ENCODE measurements at regions not wholly inside any gene's neighbourhood (a gene's known extent, or its start where the extent isn't known, plus 50 kb on each side); places are given as distances from the start of the nearest gene placed in this dataset.

DNA sequence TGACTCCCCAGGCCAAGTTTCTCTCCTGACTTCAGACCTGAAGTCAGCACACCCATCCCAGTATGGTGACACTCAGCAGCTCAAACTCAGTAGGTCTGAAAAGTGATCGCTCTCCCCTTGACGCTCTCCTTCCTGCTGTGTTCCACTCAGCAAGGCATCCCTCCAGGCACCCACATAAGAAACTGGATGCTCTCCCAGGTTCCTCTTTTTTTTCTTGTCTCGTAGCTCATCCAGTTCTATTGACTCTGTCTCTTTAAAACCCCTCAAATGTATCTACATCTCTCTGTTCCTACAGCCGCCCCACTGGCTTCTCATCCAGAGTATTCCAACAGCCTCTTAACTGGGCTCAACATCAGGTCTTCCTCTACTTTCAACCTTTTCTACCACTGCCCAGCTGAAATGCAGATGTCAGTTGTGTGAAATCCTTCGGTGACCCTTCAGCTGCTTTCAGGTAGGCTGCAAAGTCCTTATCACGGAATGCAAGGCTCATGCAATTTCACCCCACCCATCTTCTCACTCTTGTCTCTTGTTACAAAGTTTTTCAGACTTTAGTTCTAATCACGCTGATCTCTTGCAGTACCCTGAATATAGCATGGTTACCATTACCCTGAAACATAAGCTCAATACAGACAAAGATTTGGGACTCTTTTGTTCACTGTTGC is 286.2 kb upstream of the POU3F1 start:
- Histone ChIP-seq H3K4me1 (ENCODE audit: control insufficient read depth in 3 of 3, insufficient read depth in 3 of 3, low read length in 3 of 3) (no peaks in the 10 kb centered on the region), H3K27me3 (ENCODE audit: control insufficient read depth in 3 of 3, insufficient read depth in 3 of 3, low read length in 3 of 3) (peaks cover 18 to 47% (median 43%) of the 10 kb centered on the region in 3 donors), H3K9me3 (ENCODE audit: control insufficient read depth in 3 of 3, low read length in 3 of 3) (no peaks in the 10 kb centered on the region), H3K4me3 (ENCODE audit: low read length in 3 of 3) (no peak overlapping the region), H3K36me3 (ENCODE audit: control insufficient read depth in 3 of 3, insufficient read depth in 3 of 3, low read length in 3 of 3) (no peaks in the 10 kb centered on the region), H3K27ac (ENCODE audit: low read depth, low read length) (no peak overlapping the region), H3K9ac (ENCODE audit: low read depth in 1 of 3, low read length in 3 of 3) (no peak overlapping the region)

DNA sequence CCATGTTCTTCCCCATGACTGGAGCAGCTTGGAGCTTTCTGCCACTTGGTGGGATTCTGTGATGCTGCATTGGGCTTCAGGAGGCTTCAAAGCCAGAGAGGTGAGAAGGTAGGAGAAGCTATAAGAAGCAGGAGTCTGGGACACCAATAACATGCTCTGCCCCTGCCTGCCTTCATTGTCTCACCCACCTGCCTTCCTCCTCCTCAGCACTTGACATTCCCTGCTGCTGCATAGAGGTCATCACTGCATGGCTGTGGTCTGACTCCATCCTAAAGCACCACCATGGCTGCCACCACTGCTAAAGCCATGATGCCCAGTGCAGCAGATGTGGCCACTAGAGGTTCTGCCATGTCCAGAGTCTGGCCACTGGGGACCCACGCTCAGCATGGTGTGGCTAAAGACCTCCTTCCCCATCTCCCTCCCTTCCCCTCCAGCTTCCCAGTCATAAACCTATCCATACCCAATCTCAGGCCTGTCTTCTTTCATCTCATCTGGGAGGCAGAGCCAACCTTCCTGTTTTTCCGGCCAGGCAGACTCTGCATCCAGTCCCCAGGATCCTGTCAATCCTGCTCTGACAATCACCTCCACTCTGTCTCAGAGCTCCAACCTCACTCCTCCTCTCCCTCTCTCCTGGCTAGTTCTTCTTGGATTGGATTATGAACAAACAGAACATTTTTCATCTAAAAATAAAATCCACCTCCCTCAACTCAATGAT is 285.1 kb upstream of the POU3F1 start:
- H3K4me1 ChIP-seq (ENCODE audit: control insufficient read depth in 3 of 3, insufficient read depth in 3 of 3, low read length in 3 of 3): no peaks in the 10 kb centered on the region
- no peaks in the 10 kb centered on the region for H3K9me3 ChIP-seq (ENCODE audit: control insufficient read depth in 3 of 3, low read length in 3 of 3)
- H3K9ac ChIP-seq (ENCODE audit: low read depth in 1 of 3, low read length in 3 of 3): no peak overlapping the region
- H3K27me3 ChIP-seq (ENCODE audit: control insufficient read depth in 3 of 3, insufficient read depth in 3 of 3, low read length in 3 of 3): peaks cover 18 to 46% (median 37%) of the 10 kb centered on the region in 3 donors
- no peak overlapping the region for H3K27ac ChIP-seq (ENCODE audit: low read depth, low read length)
- H3K4me3 ChIP-seq (ENCODE audit: low read length in 3 of 3): no peak overlapping the region
- no peaks in the 10 kb centered on the region for H3K36me3 ChIP-seq (ENCODE audit: control insufficient read depth in 3 of 3, insufficient read depth in 3 of 3, low read length in 3 of 3)

DNA sequence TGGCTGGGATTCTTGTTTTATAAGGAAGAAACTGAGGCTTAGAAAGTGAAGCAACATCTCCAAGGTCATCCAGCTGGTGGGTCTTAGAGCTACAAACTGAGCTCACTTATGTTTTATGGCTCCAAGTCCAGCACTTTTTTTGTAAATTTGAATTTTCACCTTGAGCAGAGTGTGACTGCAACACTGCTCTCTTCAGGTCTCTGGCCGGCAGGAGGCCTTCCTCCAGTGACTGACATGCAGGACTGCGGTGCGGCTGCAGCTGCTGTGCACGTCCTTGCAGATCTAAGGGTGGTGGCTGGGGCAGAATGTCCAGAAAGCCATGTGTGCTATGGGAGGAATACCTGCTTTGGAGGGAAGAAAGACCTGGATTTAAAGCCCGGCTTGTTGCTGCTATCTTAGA is 284.2 kb upstream of the POU3F1 start:
- Histone ChIP-seq H3K9ac (ENCODE audit: low read depth in 1 of 3, low read length in 3 of 3) (no peak overlapping the region), H3K27ac (ENCODE audit: low read depth, low read length) (no peak overlapping the region), H3K36me3 (ENCODE audit: control insufficient read depth in 3 of 3, insufficient read depth in 3 of 3, low read length in 3 of 3) (no peaks in the 10 kb centered on the region), H3K4me1 (ENCODE audit: control insufficient read depth in 3 of 3, insufficient read depth in 3 of 3, low read length in 3 of 3) (no peaks in the 10 kb centered on the region), H3K9me3 (ENCODE audit: control insufficient read depth in 3 of 3, low read length in 3 of 3) (no peaks in the 10 kb centered on the region), H3K27me3 (ENCODE audit: control insufficient read depth in 3 of 3, insufficient read depth in 3 of 3, low read length in 3 of 3) (peaks cover 13 to 40% (median 35%) of the 10 kb centered on the region in 3 donors), H3K4me3 (ENCODE audit: low read length in 3 of 3) (no peak overlapping the region)

DNA sequence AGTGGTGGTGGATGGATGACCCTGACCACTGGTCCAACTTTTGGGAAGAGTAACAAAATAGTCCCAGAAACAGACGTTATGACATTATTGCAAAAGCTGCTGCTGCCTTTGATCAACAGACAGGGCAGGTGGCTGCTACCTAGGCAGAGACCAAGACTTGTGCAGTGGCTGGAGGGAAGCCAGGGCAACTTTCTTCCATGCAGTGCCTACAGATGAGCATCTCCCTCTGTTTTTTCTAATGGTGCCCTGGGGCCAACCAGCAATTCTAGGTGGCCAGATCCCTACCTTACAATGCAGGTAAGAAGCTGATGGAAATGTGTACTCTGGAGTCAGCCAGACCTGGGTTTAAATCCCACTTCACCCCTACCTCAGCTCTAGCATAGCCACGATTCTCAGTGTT is 283.1 kb upstream of the POU3F1 start:
- Histone ChIP-seq H3K27me3 (ENCODE audit: control insufficient read depth in 3 of 3, insufficient read depth in 3 of 3, low read length in 3 of 3) (peaks cover 13 to 37% (median 32%) of the 10 kb centered on the region in 3 donors), H3K9me3 (ENCODE audit: control insufficient read depth in 3 of 3, low read length in 3 of 3) (peaks cover 0 to 3% (median 0%) of the 10 kb centered on the region in 3 donors), H3K4me1 (ENCODE audit: control insufficient read depth in 3 of 3, insufficient read depth in 3 of 3, low read length in 3 of 3) (no peaks in the 10 kb centered on the region), H3K36me3 (ENCODE audit: control insufficient read depth in 3 of 3, insufficient read depth in 3 of 3, low read length in 3 of 3) (no peaks in the 10 kb centered on the region), H3K27ac (ENCODE audit: low read depth, low read length) (no peak overlapping the region), H3K9ac (ENCODE audit: low read depth in 1 of 3, low read length in 3 of 3) (no peak overlapping the region), H3K4me3 (ENCODE audit: low read length in 3 of 3) (no peak overlapping the region)

DNA sequence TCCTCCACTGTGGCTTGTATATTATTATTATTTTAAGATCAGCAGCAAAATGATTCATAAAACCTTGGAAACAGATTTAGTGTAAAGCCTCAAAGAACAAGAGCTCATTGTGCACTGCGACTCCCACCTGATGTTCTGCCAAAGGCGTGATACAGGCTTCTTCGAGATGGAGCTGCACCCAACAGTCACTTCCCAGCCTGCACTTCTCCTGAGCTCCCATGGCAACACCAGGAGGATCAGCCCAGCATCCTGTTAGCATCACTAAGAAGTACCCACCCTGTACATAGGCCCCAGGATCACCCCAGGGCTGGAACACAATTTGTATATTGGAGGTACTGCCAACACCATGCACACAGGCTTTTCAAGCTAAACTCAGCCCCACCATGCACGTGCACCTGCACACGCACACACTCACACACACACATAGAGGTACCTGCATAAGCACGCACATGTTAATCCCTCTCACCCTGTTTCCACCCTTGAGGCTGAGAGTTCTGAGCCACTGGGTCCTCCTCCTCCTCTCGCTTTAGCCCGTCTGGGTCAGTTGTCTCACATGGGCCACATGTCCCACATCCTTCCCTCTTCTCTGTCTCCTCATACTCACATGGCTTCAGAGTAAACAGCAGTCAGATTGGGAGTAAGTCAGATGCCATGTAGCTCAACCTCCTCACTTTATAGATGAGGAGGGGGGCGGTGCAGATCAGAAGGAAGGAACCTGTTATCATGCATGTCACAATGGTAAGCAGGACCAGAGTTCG is 281.9 kb upstream of the POU3F1 start:
- no peak overlapping the region for H3K9ac ChIP-seq (ENCODE audit: low read depth in 1 of 3, low read length in 3 of 3)
- H3K4me1 ChIP-seq (ENCODE audit: control insufficient read depth in 3 of 3, insufficient read depth in 3 of 3, low read length in 3 of 3): no peaks in the 10 kb centered on the region
- no peaks in the 10 kb centered on the region for H3K36me3 ChIP-seq (ENCODE audit: control insufficient read depth in 3 of 3, insufficient read depth in 3 of 3, low read length in 3 of 3)
- peaks cover 8 to 25% (median 25%) of the 10 kb centered on the region in 3 donors for H3K27me3 ChIP-seq (ENCODE audit: control insufficient read depth in 3 of 3, insufficient read depth in 3 of 3, low read length in 3 of 3)
- H3K9me3 ChIP-seq (ENCODE audit: control insufficient read depth in 3 of 3, low read length in 3 of 3): peaks cover 0 to 3% (median 0%) of the 10 kb centered on the region in 3 donors
- no peak overlapping the region for H3K4me3 ChIP-seq (ENCODE audit: low read length in 3 of 3)
- H3K27ac ChIP-seq (ENCODE audit: low read depth, low read length): no peak overlapping the region

DNA sequence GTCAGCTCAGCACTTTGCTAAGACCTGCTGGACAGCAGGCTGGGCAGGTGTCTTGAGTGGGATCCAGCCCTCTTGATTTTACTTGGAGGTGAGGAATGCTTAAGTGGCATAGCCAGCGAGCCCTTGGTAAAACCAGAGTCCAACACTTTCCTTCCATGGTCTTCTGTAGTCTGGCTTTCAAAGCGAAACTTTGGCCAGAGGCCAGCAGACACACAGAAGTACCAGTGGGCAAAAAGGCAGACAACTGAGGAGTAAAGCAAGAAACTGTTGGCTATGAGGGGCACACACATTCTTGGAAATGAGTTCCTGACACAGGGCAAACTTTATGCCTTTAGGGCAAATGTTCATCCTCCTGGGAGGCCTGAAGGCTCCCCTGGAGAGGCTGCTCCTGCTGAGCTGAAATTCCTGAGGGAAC is 281.0 kb upstream of the POU3F1 start:
- Histone ChIP-seq H3K9me3 (ENCODE audit: control insufficient read depth in 3 of 3, low read length in 3 of 3) (peaks cover 0 to 3% (median 0%) of the 10 kb centered on the region in 3 donors), H3K27me3 (ENCODE audit: control insufficient read depth in 3 of 3, insufficient read depth in 3 of 3, low read length in 3 of 3) (peaks cover 13 to 22% (median 16%) of the 10 kb centered on the region in 3 donors), H3K4me3 (ENCODE audit: low read length in 3 of 3) (no peak overlapping the region), H3K9ac (ENCODE audit: low read depth in 1 of 3, low read length in 3 of 3) (no peak overlapping the region), H3K27ac (ENCODE audit: low read depth, low read length) (no peak overlapping the region), H3K4me1 (ENCODE audit: control insufficient read depth in 3 of 3, insufficient read depth in 3 of 3, low read length in 3 of 3) (no peaks in the 10 kb centered on the region), H3K36me3 (ENCODE audit: control insufficient read depth in 3 of 3, insufficient read depth in 3 of 3, low read length in 3 of 3) (no peaks in the 10 kb centered on the region)

DNA sequence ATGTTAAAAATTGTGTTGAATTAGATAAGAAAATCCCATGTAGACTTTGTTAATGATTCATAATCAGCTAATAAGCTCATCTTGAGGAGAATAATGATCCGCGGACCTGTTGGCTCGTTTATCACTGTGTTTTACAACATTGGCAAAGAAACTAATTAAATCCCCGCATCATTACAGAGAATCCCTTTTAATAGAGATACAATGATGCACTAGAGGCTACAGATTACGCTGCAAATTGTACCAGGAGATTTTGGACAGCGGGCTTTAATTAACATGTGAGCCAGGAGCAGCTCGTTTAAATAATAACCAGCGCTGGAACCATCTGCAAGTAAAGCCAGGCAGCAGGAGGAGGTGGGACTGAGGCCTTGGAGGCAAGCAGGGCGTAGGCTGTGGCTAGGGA is 280.3 kb upstream of the POU3F1 start:
- no peak overlapping the region for H3K4me3 ChIP-seq (ENCODE audit: low read length in 3 of 3)
- H3K9ac ChIP-seq (ENCODE audit: low read depth in 1 of 3, low read length in 3 of 3): no peak overlapping the region
- H3K27me3 ChIP-seq (ENCODE audit: control insufficient read depth in 3 of 3, insufficient read depth in 3 of 3, low read length in 3 of 3): peaks cover 13 to 21% (median 16%) of the 10 kb centered on the region in 3 donors
- no peaks in the 10 kb centered on the region for H3K36me3 ChIP-seq (ENCODE audit: control insufficient read depth in 3 of 3, insufficient read depth in 3 of 3, low read length in 3 of 3)
- peaks cover 0 to 3% (median 0%) of the 10 kb centered on the region in 3 donors for H3K9me3 ChIP-seq (ENCODE audit: control insufficient read depth in 3 of 3, low read length in 3 of 3)
- no peak overlapping the region for H3K27ac ChIP-seq (ENCODE audit: low read depth, low read length)
- no peaks in the 10 kb centered on the region for H3K4me1 ChIP-seq (ENCODE audit: control insufficient read depth in 3 of 3, insufficient read depth in 3 of 3, low read length in 3 of 3)

DNA sequence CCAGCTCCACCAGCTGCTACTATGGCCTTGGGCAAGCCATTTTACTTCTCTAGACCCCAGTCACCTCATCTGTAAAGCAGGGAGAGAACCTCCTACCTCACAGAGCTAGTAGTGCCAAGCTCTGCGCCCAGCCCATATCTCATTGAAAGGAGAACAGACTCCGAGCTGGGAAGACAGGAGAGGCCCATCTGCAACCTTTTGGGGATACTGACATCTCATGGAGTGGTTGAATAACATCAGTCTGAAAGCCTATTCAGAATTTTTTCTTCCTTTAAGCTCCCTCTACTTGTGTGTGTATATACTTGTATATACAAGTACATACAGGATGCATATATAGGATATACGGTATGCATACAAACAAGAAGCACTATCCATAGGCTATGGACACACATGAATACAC is 279.5 kb upstream of the POU3F1 start:
- Histone ChIP-seq H3K27ac (ENCODE audit: low read depth, low read length) (no peak overlapping the region), H3K4me3 (ENCODE audit: low read length in 3 of 3) (no peak overlapping the region), H3K36me3 (ENCODE audit: control insufficient read depth in 3 of 3, insufficient read depth in 3 of 3, low read length in 3 of 3) (no peaks in the 10 kb centered on the region), H3K9me3 (ENCODE audit: control insufficient read depth in 3 of 3, low read length in 3 of 3) (peaks cover 0 to 3% (median 0%) of the 10 kb centered on the region in 3 donors), H3K9ac (ENCODE audit: low read depth in 1 of 3, low read length in 3 of 3) (no peak overlapping the region), H3K27me3 (ENCODE audit: control insufficient read depth in 3 of 3, insufficient read depth in 3 of 3, low read length in 3 of 3) (peaks cover 12 to 15% (median 14%) of the 10 kb centered on the region in 3 donors), H3K4me1 (ENCODE audit: control insufficient read depth in 3 of 3, insufficient read depth in 3 of 3, low read length in 3 of 3) (no peaks in the 10 kb centered on the region)

DNA sequence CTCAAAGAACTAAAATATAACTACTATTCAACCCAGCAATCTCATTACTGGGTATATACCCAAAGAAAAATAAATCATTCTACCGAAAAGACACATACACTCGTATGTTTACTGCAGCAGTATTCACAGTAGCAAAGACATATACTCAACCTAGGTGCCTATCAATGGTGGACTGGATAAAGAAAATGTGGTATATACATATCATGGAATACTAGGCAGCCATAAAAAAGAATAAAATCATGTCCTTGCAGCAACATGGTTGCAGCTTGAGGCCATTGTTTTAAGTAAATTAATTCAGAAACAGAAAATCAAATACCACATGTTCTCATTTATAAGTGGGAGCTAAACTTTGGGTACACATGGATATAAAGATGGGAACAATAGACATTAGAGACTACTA is 266.2 kb upstream of the POU3F1 start:
- no peak overlapping the region for H3K27ac ChIP-seq (ENCODE audit: low read depth, low read length)
- H3K9me3 ChIP-seq (ENCODE audit: control insufficient read depth in 3 of 3, low read length in 3 of 3): peaks cover 0 to 5% (median 0%) of the 10 kb centered on the region in 3 donors
- no peaks in the 10 kb centered on the region for H3K36me3 ChIP-seq (ENCODE audit: control insufficient read depth in 3 of 3, insufficient read depth in 3 of 3, low read length in 3 of 3)
- no peak overlapping the region for H3K4me3 ChIP-seq (ENCODE audit: low read length in 3 of 3)
- H3K4me1 ChIP-seq (ENCODE audit: control insufficient read depth in 3 of 3, insufficient read depth in 3 of 3, low read length in 3 of 3): no peaks in the 10 kb centered on the region
- H3K27me3 ChIP-seq (ENCODE audit: control insufficient read depth in 3 of 3, insufficient read depth in 3 of 3, low read length in 3 of 3): peaks cover 0 to 8% (median 4%) of the 10 kb centered on the region in 3 donors
- no peak overlapping the region for H3K9ac ChIP-seq (ENCODE audit: low read depth in 1 of 3, low read length in 3 of 3)

DNA sequence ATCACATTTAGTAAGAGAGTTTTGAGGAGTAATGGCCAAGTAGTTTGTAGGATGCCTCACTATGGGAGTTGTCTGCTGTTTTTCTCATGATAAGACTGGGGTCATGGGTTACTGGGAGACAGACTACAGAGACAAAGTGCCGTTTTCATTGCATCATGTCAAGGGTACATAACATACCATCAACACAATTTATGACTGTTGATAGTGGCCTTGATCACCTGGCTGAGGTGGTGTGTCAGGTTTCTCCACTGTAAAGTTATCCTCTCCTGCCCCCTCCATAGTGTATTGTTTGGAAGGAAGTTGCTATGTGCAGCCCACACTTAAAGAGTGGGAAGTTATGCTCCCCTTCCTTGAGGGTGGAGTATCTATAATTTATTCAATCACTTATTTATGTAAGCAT is 263.5 kb upstream of the POU3F1 start:
- H3K4me1 ChIP-seq (ENCODE audit: control insufficient read depth in 3 of 3, insufficient read depth in 3 of 3, low read length in 3 of 3): no peaks in the 10 kb centered on the region
- no peak overlapping the region for H3K27ac ChIP-seq (ENCODE audit: low read depth, low read length)
- no peaks in the 10 kb centered on the region for H3K36me3 ChIP-seq (ENCODE audit: control insufficient read depth in 3 of 3, insufficient read depth in 3 of 3, low read length in 3 of 3)
- peaks cover 0 to 8% (median 4%) of the 10 kb centered on the region in 3 donors for H3K27me3 ChIP-seq (ENCODE audit: control insufficient read depth in 3 of 3, insufficient read depth in 3 of 3, low read length in 3 of 3)
- H3K9me3 ChIP-seq (ENCODE audit: control insufficient read depth in 3 of 3, low read length in 3 of 3): peaks cover 0 to 5% (median 0%) of the 10 kb centered on the region in 3 donors
- H3K9ac ChIP-seq (ENCODE audit: low read depth in 1 of 3, low read length in 3 of 3): no peak overlapping the region
- no peak overlapping the region for H3K4me3 ChIP-seq (ENCODE audit: low read length in 3 of 3)

All from skeletal muscle tissue (tissue), 3 donors.